Upper lobe of left lung (tissue), 6 donors: ENCODE measurements at regions not wholly inside any gene's neighbourhood (a gene's known extent, or its start where the extent isn't known, plus 50 kb on each side); places are given as distances from the start of the nearest gene placed in this dataset.
A peak's percentile ranks its signal among the peaks of the same experiment; 100 is the strongest.

Experiments
- ATAC-seq, 2 donors: fragments of 200-7000 bp; cut with Tn5 transposase; one replicate each; pipeline ENCODE4 v1.9.1; 2022; ENCODE audit warnings: mild to moderate bottlenecking in 2 of 2, moderate library complexity in 2 of 2; ENCODE audit not compliant: low FRiP score in 2 of 2
- DNase-seq, 2 donors: peaks; one replicate each; pipeline ENCODE4 v3.0.0-alpha.2; 2019 to 2020
- H3K27ac ChIP-seq, 4 donors: fragments of 200-600 bp; sonication (generic); one replicate each; pipeline ENCODE4 v1.5.1; 2016 to 2019
- H3K27me3 ChIP-seq, 4 donors: fragments of 200-600 bp; sonication (generic); one replicate each; pipeline ENCODE4 v1.5.1; 2017 to 2019
- H3K36me3 ChIP-seq, 4 donors: fragments of 200-600 bp; sonication (generic); one replicate each; pipeline ENCODE4 v1.5.1; 2016 to 2019
- H3K4me1 ChIP-seq, 4 donors: fragments of 200-600 bp; sonication (generic); one replicate each; pipeline ENCODE4 v1.5.1; 2018 to 2019
- H3K4me3 ChIP-seq, 4 donors: fragments of 200-600 bp; sonication (generic); one replicate each; pipeline ENCODE4 v1.5.1; 2017 to 2019; ENCODE audit warnings: mild to moderate bottlenecking in 2 of 4, moderate library complexity in 1 of 4
- H3K9me3 ChIP-seq, 4 donors: fragments of 200-600 bp; sonication (generic); one replicate each; pipeline ENCODE4 v1.5.1; 2018 to 2019
- CTCF ChIP-seq, 6 experiments: fragments of 450-650 bp in 4 of 6; fragments of 200-600 bp in 2 of 6; sonication (generic) in 2 of 6; IDR thresholded peaks; one replicate each; pipeline ENCODE4 v1.5.1; 2016 to 2019; ENCODE audit warnings: antibody characterized with exemption in 6 of 6
- EP300 ChIP-seq, 4 donors: sonication (generic); formaldehyde crosslinking; IDR thresholded peaks; one replicate each; pipeline ENCODE4 v1.5.1; 2017; ENCODE audit warnings: antibody characterized with exemption in 4 of 4, control low read depth in 2 of 4
- POLR2A ChIP-seq, 4 donors: fragments of 450-650 bp; IDR thresholded peaks; one replicate each; pipeline ENCODE4 v1.5.1; 2016 to 2017; ENCODE audit warnings: antibody characterized with exemption in 4 of 4, mild to moderate bottlenecking in 2 of 4
- POLR2AphosphoS5 ChIP-seq, 2 donors: sonication (generic); formaldehyde crosslinking; IDR thresholded peaks; one replicate each; pipeline ENCODE4 v1.5.1; 2017; ENCODE audit warnings: antibody characterized with exemption in 2 of 2
- WGBS, 2 donors: methylation state at CpG; one replicate each; pipeline ENCODE4 v1.1.5; 2017 to 2018; 5-methylcytosine and 5-hydroxymethylcytosine counted together
- donor health status: DM: no; HTN: no; CAD: no; lungs with moderate emphysema.
- donor health status: DM: no; HTN: yes; CAD: no; lungs with severe emphysema.

- Histone ChIP-seq H3K27me3 (no peaks in the 10 kb centered on the region), H3K4me3 (no peak overlapping the region), H3K27ac (peak overlapping the region in 2 of 4 donors; percentile 75), H3K9me3 (no peaks in the 10 kb centered on the region), H3K36me3 (no peaks in the 10 kb centered on the region), H3K4me1 (peaks cover 13 to 33% (median 21%) of the 10 kb centered on the region in 4 donors)
- DNase-seq (no peak), ATAC-seq (no peak)
- WGBS, 2 donors = 91 to 92% methylated on average over 4 of the region's 4 CpGs
- no peak for TF ChIP-seq POLR2AphosphoS5 (IDR thresholded peaks at IDR 0.05)
- no peak for TF ChIP-seq POLR2A (IDR thresholded peaks at IDR 0.05)
- no peak for TF ChIP-seq CTCF (IDR thresholded peaks at IDR 0.05)
- TF ChIP-seq EP300 (IDR thresholded peaks at IDR 0.05) = no peak
Observed at GRCh38 chr2:8514274-8514662, 167.6 kb upstream of the ID2 start.

GRCh38 chr2:8514796-8515758 lies 166.8 kb upstream of the ID2 start:
- TF ChIP-seq POLR2A (IDR thresholded peaks at IDR 0.05) (no peak), EP300 (IDR thresholded peaks at IDR 0.05) (peak in 2 of 4 donors; percentile 15 to 54), CTCF (IDR thresholded peaks at IDR 0.05) (no peak), POLR2AphosphoS5 (IDR thresholded peaks at IDR 0.05) (peak; percentile 31 to 52)
- H3K27ac ChIP-seq = peak overlapping the region; percentile 24 to 75 (median 64)
- H3K4me1 ChIP-seq = peaks cover 13 to 41% (median 21%) of the 10 kb centered on the region in 4 donors
- H3K27me3 ChIP-seq = no peaks in the 10 kb centered on the region
- H3K9me3 ChIP-seq = no peaks in the 10 kb centered on the region
- 41 to 53% methylated on average over 14 of the region's 14 CpGs for WGBS, 2 donors
- ATAC-seq (peak; percentile 54 to 58), DNase-seq (peak in 1 of 2 donors; percentile 66)
- H3K36me3 ChIP-seq = no peaks in the 10 kb centered on the region
- H3K4me3 ChIP-seq = no peak overlapping the region

GRCh38 chr2:8515864-8516533 lies 165.9 kb upstream of the ID2 start:
- DNase-seq (no peak), ATAC-seq (no peak)
- no peaks in the 10 kb centered on the region for H3K27me3 ChIP-seq
- peak overlapping the region in 3 of 4 donors; percentile 54 to 75 (median 75) for H3K27ac ChIP-seq
- no peaks in the 10 kb centered on the region for H3K36me3 ChIP-seq
- H3K4me1 ChIP-seq = peaks cover 13 to 48% (median 21%) of the 10 kb centered on the region in 4 donors
- H3K9me3 ChIP-seq = no peaks in the 10 kb centered on the region
- no peak for TF ChIP-seq POLR2AphosphoS5 (IDR thresholded peaks at IDR 0.05)
- no peak for TF ChIP-seq POLR2A (IDR thresholded peaks at IDR 0.05)
- TF ChIP-seq EP300 (IDR thresholded peaks at IDR 0.05) = no peak
- TF ChIP-seq CTCF (IDR thresholded peaks at IDR 0.05) = no peak
- no peak overlapping the region for H3K4me3 ChIP-seq
- 67 to 82% methylated on average over 4 to 5 of the region's 5 CpGs for WGBS, 2 donors

- no peak for ATAC-seq
- H3K9me3 ChIP-seq = no peaks in the 10 kb centered on the region
- no peak overlapping the region for H3K4me3 ChIP-seq
- no peaks in the 10 kb centered on the region for H3K36me3 ChIP-seq
- no peak for DNase-seq
- no peaks in the 10 kb centered on the region for H3K27me3 ChIP-seq
- H3K4me1 ChIP-seq = peaks cover 18 to 50% (median 21%) of the 10 kb centered on the region in 4 donors
- 80 to 85% methylated on average over 6 to 16 of the region's 16 CpGs for WGBS, 2 donors
- TF ChIP-seq CTCF (IDR thresholded peaks at IDR 0.05) (no peak), POLR2AphosphoS5 (IDR thresholded peaks at IDR 0.05) (no peak), POLR2A (IDR thresholded peaks at IDR 0.05) (no peak), EP300 (IDR thresholded peaks at IDR 0.05) (no peak)
- peak overlapping the region in 1 of 4 donors; percentile 11 for H3K27ac ChIP-seq
Observed at GRCh38 chr2:8517850-8518498, 163.9 kb upstream of the ID2 start.
